ENCODE measurements at regions not wholly inside any gene's neighbourhood (a gene's known extent, or its start where the extent isn't known, plus 50 kb on each side); places are given as distances from the start of the nearest gene placed in this dataset.

DNA sequence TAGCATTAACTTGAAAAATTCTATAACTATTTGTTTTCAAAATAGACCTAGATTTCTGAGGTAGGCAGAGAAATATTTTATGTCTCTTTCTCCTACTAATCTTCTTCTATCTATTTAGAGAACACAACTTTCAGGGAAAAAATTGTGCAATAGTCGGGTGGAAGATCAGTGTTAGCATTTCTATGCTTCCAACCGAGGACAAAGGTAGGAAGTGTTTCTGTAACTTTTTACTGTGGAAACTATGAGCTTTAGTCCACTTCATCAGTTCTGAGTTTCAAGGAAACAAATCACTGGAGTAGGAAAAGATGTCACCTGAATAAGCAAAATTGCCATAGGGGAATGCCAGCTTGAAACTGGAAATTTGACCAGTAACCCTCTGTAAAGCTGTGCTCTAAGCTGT lies 207.7 kb upstream of the CTAGE1 start:
- DNase-seq (ENCODE audit: low read depth in 2 of 2) = no peak

DNA sequence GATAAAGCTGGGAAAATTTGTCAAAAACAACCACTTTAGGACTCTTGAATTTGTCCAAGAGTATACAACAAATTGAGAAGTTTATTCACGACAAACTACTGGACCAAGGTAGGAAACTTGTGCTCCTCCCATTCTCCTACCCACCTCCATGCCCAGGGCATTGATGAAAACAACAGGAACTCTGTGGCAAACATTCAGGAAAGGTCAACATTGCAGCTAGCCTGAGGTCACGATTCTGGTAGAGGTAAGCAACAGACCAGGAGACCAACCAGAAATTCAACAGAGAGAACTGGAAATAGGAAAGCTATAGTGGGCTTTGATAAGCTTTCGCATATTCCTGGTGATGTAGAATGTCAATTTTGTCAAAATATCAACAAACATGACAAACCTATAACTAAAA lies 209.1 kb upstream of the CTAGE1 start:
- no peak for DNase-seq (ENCODE audit: low read depth in 2 of 2)

DNA sequence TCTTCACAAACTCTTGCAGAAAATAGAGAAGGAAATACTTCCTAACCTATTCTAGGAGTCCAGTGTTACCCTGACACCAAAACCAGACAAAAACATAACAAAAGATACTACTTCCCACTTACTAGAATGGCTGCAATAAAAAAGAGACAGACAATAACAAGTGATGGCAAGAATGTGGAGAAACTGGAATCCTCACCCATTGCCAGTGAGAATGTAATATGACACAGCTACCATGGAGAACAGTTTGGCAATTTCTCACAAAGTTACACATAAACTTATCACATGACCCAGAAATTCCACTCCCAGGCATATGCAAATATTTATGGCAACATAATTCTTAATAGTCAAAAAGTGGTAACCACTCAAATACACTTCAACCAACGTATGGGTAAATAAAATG lies 209.8 kb upstream of the CTAGE1 start:
- DNase-seq (ENCODE audit: low read depth in 2 of 2) = no peak

DNA sequence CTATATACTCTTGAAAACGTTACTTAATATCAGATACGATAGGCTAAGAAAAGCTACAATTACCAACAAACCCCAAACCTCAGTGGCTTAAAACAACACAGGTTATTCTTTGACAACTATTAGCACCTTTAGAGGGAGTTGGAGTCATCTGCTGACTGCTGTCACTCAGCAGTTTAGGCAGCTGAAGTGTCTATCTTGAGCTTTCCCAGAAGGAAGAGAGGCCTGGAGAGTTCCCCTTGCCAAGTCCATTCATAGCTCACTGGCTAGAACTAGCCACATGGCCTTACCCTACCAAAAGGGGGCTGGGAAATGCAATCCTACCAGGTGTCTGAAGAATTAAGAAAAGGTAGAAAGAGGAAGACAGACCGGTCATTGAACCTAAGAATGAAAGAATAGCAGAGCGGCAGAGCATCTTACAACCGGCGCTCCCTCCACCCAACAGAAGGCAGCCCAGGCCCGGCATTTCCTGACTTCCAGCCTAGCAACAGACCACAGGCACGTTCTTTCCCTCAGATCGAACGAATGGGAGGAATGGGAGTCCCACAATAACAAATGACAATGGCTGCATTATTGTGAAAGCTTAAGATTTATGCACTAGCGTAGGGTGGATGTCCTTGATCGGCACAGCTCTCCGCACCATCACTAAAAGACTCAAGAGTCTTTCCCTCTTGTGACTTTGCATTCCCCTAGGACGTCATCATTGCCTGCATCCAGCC lies 211.2 kb upstream of the CTAGE1 start:
- no peak for DNase-seq (ENCODE audit: low read depth in 2 of 2)

DNA sequence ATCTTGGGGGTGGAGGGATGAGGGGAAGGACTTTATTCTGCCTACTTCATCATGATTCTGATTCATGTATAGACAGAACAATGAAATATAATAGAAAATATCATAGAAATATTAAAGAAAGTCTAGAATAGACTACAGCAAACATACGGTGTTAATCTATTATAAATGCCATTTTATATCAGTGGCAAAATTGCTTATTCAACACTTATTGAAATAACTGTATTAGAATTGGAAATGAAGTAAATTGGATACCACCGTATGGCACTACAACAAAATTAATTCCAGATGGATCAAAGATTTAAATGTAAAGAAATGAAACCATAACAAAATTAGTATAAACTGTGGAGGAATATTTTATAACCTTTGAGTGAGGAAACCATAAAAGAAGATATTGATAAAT lies 213.3 kb upstream of the CTAGE1 start:
- DNase-seq (ENCODE audit: low read depth in 2 of 2) = no peak

DNA sequence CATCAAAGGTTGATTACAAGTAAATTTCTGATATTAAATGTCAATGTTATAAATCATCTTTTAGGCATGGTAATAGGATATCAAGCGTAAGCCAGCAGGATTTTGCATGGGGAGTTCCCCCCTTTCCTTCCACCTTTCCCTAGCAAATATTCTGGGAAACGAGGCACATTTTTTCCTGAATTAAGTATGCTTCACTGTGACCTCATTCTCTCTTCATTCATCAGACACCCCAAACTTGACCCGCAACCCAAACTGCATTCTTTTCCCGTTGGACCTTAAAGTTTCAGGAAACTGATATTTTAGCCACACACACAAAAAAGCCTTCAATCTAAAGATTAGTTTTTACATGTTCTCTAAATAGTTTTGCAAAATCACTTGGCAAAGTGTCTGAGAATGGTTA lies 214.5 kb upstream of the CTAGE1 start:
- DNase-seq (ENCODE audit: low read depth in 2 of 2) = no peak

DNA sequence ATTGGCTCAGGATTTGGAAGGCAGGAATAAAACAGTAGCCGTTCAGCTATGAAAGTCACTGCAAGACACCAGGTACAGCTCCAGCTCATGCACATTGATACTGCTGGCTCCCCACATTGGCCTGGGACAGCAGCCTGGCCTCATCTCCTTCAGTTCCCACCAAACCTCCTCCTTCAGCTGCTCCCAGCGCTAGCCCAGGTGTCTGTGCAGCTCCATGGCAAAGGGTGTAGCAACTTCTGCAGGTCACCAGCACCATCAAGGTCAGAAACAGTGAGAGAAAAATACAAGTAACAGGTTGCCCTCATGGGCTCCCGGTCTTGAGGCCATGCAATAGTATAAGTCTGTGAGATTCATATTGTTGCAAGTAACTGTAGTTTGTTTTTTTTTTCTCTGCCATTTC lies 216.7 kb upstream of the CTAGE1 start:
- no peak for DNase-seq (ENCODE audit: low read depth in 2 of 2)

DNA sequence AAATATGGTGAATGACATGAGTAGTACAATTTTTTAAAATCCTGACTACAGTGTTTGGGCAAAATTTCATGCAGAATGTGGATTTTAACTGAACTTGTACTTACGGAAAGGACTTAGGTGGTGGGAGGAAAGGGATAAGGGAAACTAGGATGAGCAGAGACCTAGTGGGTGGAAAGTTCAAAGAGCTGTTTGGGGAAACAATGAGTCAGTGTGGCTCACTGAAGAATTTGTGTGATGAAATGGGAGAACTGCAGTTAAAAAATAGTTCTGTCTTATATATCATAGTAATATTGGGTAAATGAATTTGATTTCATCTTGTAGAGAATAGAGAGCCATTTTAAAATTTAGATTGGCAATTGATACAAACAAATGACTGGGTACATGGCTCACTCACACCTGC lies 220.1 kb upstream of the CTAGE1 start:
- DNase-seq (ENCODE audit: low read depth in 2 of 2) = no peak

DNA sequence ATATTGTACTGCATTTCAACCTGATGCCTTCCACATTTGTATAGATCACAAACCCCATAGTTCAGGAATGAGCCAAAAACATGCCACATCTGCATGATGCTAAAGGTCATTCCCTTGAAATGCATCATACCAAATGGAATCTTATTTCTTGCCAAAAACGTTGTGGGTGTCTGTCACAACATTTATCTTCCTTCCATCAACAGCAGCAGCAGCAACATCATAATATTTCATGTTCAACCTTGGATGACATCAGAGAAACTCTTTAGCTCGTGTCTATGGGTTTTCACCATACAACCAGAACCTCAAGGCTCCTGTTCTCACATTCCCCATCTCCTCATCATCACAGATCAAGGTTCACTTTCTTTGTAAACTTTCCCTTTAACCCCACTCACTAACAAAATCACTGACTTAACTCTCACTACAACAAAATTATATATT lies 221.3 kb upstream of the CTAGE1 start:
- DNase-seq (ENCODE audit: low read depth in 2 of 2) = peak; percentile 80 to 84

DNA sequence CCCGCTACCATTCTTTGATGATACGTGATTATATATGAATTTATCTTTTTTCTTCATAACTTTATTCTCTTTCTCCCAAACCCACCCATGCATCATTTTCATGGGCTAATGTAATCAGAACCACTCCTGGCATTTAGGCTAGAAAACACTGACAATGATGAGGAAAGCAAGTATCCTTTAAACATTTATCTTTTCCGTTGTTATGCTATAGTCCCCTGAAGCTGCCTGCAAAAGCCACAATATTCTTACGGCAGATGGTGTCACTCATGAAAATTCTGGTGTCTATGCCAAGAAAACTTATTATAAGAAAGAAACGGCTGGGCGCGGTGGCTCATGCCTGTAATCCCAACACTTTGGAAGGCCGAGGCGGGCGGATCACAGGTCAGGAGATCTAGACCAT lies 221.8 kb upstream of the CTAGE1 start:
- DNase-seq (ENCODE audit: low read depth in 2 of 2) = no peak

DNA sequence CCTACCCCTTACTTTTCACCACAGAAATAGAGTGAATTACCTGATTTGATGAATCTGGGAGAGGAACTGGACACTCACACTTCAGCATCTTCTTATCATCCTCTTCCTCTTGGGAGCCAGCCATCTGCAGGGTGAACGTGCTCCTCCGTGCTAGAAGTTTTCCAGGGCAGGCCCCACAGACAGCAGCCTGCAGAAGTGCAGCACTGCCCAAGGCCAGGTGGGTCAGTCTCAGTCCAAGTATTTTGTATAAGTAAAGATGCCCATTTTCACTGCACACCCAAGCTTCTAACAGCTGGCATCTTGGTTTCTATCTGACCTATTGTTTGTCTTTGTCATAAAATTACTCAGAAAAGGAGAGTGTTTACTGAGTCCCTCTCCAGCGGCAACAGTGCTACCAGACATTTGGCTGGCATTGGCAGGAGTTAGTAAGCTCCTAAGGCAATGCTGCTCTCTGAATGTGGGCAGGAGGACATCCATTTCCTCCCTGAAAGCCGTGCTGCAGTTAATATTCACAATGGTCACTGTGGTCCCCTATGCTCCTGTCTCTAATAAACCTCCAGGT lies 222.6 kb upstream of the CTAGE1 start:
- DNase-seq (ENCODE audit: low read depth in 2 of 2) = no peak

DNA sequence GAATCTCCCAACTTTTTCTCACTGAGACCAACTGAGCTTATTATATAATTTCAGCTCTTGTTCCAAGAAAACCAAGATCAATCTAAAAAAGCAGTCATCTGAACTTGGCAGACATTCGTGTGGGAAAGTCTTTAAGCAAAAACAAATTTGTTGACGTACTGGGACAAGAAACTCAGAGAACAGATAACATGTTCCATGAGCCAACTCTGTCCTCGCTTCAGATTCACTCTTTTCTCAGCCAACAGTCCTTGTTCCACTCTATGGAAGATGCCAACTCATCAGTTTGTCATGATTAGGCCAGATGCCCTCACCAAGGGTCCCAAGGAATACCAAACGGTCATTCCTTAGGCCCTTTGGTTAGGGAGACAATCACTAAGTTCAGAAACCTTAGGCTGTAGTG lies 224.2 kb upstream of the CTAGE1 start:
- DNase-seq (ENCODE audit: low read depth in 2 of 2) = no peak

DNA sequence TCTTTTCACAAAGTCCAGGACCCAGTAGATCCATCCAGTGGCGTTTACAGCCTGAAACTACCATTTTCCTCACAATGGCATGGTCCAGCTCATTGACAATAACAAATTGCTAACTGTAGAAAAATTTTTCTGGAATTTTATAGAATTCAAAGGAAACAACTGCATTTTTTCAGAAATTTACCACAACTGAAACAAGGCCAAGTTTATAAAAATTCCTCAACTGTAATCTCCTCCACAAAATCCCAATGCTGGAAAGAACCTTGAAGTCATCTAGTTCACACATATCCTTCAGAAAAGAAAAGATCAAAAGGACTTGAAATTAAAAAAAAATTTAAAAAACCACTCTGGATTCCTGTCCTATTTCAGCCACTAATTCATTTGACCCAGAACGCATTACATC lies 226.0 kb upstream of the CTAGE1 start:
- DNase-seq (ENCODE audit: low read depth in 2 of 2) = no peak

DNA sequence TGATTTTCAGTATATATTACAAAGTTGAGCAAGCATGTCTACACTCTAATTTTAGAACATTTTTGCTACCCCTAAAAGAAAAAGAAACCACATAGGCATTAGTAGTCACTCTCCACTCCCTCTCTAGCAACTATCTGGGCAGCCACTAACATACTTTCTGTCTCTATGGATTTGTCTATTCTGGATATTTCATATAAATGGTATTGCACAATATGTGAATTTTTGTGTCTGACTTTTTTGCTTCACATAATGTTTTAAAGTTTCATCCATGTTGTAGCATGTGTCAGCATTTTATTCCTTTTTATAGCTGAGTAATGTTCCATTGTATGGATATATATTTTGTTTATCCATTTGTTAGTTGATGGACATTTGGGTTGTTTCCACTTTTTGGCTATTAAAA lies 232.5 kb upstream of the CTAGE1 start:
- no peak for DNase-seq (ENCODE audit: low read depth in 2 of 2)

DNA sequence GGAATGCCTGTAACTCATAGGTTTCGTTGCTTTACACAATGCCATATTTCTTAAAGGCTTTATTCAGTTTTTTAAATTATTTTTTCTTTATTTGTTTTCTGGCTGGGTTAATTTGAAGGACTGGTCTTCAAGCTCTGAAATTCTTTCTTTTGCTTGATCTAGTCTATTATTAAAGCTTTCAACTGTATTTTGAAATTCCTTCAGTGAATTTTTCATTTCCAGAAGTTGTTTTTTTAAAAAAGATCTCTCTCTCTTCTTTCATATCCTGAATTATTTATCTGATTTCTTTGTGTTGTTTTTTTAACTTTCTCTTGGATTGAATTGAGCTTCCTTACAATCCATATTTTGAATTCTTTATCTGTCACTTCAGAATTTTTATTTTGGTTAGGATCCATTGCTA lies 239.9 kb upstream of the CTAGE1 start:
- no peak for DNase-seq (ENCODE audit: low read depth in 2 of 2)

DNA sequence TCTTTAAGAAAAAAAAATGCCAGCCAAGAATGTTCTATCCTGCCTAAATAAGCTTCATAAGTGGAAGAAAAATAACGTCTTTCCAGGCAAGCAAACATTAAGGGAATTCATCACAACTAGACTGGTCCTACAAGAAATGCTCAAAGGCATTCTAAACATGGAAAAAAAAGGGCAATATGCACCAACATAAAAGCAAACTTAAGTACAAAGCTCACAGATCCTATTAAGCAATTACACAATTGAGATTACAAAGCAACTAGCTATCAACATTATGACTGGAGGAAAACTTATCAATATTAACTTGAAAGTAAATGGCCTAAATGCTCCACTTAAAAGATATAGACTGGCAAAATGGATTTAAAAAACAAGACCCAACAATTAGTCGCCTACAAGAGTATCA lies 240.6 kb upstream of the CTAGE1 start:
- no peak for DNase-seq (ENCODE audit: low read depth in 2 of 2)

DNA sequence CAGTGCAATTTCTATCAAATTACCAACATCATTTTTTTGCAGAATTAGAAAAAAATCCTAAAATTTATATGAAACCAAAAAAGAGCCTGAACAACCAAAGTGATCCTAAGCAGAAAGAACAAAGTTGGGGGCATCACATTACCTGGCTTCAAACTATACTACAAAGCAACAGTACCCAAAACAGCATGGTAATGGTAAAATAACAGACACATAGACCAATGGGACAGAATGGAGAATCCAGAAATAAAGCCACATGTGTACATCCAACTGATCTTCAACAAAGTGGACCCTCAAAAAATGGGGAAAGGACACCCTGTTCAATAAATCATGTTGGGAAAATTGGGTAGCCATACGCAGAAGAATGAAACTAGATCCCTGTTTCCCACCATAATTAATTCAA lies 245.7 kb upstream of the CTAGE1 start:
- no peak for DNase-seq (ENCODE audit: low read depth in 2 of 2)

DNA sequence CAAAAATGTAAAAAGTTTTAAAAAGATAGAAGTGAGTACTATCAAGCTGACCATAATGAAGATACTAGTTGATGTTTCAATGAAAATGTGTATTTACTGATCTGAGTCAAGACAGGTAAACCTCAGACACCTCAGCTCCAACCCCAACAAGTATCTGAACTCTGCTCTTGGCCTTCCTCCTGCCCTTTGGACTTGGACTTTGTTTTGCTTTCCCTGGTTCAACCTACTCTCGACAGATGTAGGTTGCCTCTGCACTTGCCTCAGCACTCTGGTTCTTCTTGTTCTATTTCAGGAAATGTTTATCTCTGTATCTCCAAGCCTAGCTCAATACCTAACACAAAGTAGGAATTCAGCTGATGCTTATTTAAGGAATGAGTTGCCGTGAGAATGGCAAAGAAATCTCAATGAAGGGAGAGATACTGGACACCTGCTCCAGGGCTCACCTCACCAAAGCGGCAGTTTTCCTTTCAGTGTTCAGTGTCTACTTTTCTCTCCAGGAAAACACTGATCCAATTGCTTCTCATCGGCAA lies 248.8 kb upstream of the CTAGE1 start:
- DNase-seq (ENCODE audit: low read depth in 2 of 2) = no peak

DNA sequence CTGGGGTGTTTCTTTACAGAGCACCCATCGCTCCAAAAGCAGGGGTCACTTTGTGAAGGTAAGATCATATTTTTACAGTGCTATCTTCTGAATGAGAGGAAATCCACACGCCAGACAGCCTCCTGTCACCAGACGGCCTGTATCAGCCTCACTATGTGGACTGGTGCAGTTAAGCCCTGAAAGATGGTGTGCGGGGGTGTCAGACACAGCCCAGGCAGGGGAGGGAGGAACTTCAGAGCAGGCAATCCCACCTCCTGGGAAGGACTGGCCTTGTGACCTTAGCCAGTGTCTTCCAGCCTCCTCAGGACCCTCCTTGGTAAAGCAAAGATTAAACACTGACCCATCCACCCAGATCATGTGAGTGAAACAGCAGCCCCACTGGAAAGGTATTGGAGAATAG lies 249.4 kb upstream of the CTAGE1 start:
- DNase-seq (ENCODE audit: low read depth in 2 of 2) = no peak

DNA sequence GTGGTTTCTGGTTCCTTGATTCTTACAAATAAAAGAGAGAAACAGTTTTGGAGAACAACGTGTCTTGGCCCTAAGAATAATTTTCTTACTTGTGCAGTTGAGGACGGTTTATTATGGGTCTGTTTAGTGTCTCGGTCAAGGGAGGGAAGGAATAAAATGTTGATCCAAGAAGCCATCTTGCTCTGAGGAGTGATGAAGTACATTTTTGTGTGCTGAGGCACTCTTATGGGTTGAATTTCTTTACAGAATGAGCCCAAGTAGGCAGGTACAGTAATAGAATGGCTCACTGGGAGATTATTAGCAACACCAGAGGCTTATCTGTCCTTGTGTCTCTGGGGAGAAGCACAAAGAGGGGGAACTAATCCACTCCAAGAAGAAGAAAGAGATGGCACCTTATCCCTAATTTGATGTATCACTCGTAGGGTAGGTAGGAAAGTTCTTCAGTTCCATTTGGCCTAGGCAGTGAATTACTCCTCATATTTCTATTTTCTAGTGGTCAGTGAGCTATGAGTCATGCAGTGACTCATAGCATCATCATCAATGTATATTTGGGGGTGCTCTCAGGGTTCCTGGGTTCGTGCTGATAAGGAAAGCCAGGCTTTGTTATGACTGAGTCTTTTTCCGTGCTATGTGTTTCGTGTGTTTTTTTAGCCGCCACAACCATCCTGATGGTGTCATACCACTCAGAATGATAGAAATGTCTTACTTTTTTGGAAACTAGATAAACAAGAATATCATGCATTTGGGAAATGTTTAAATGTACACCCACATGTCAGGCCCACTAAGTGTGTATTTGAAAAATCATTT lies 250.1 kb upstream of the CTAGE1 start:
- DNase-seq (ENCODE audit: low read depth in 2 of 2) = peak; percentile 65 to 70

DNA sequence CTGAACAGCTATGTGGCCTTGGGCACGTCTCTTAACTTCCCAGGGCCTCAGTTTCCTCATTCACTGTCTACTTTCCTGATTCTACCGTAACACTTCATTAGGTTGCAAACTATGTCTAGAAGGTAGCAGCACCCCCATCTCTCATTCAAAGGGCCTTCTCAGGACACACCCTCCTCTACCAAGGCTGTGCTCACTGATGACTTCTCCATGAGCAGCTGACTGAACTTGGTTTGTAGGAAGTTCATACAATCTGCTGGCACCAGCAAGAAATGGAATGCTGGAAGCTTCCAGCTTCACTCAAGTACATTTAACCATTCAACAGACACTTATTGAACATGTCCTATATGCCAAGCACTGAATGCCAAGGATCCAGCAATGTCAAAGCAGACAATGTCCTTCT lies 250.8 kb upstream of the CTAGE1 start:
- no peak for DNase-seq (ENCODE audit: low read depth in 2 of 2)

DNA sequence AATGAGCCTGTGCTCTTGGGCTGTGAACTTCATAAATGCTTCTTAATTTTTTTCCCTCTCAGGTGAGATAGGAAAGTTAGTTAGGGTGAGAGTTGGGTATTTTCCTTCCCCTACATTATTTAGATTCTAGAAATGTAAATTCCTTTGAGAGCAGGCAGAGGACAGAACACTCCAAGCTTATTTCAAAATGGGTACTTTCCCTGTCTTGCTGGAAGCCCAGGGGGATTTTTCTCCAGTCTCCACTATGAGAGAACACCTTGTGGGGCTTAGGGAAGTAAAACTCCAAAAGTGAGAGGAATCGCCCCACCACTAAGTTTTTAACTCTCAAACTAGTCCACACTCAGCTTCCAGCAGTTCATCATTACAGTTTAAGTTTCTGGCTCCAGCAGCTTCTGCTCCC lies 253.2 kb upstream of the CTAGE1 start:
- no peak for DNase-seq (ENCODE audit: low read depth in 2 of 2)
